ENCODE measurements at regions not wholly inside any gene's neighbourhood (a gene's known extent, or its start where the extent isn't known, plus 50 kb on each side); places are given as distances from the start of the nearest gene placed in this dataset.

DNA sequence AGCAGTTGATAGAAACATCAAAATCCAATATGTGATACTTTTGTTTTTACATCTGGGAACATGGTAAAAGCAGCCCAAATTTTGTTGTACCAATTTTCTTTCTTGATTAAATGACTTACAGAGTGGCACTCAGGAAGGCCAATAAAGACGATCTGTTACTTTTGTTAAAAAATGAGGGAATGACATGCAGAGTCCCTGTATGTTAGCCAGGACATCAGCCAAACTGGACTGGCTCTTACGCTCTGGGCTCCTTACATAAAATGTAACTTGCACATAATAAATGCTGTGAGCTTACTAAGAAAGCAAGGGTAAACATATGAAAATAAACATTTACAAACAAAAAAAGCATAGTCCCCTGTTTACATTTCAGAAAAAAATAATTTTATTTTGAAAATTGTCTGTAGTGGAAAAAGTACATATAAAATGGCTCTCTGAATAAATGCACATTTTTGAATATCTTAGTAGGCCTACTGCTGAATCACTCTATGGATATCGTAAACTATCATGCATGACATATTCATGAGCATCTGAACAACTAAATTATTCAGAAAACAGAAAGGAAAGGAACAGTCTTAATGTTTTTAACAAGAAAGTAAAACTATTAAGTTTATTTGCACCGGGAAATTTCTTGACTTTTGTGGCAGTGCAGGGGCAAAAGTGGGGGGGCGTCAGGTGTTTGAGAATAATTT, 534.5 kb downstream of the KCTD12 start:
- H3K27ac Mint-ChIP-seq: peak overlapping the region in 2 of 3 experiments; percentile 38 to 46
- H3K9me3 Mint-ChIP-seq: peaks cover 10% of the 10 kb centered on the region
- H3K27me3 Mint-ChIP-seq (ENCODE audit: low read depth): no peaks in the 10 kb centered on the region
- no peaks in the 10 kb centered on the region for H3K4me1 Mint-ChIP-seq
- H3K4me3 Mint-ChIP-seq: no peak overlapping the region
- TF ChIP-seq CTCF (IDR thresholded peaks at IDR 0.05; ENCODE audit: unreplicated experiment in 3 of 3): no peak
- no peaks in the 10 kb centered on the region for H3K36me3 Mint-ChIP-seq (ENCODE audit: low read depth)

GRCh38 chr13:76350399-76350798, 535.8 kb downstream of the KCTD12 start:
- TF ChIP-seq CTCF (IDR thresholded peaks at IDR 0.05; ENCODE audit: unreplicated experiment in 3 of 3): no peak
- Mint-ChIP-seq H3K36me3 (ENCODE audit: low read depth) (no peaks in the 10 kb centered on the region), H3K27me3 (ENCODE audit: low read depth) (no peaks in the 10 kb centered on the region), H3K9me3 (peaks cover 20% of the 10 kb centered on the region), H3K4me1 (no peaks in the 10 kb centered on the region), H3K4me3 (no peak overlapping the region), H3K27ac (no peak overlapping the region)

- Mint-ChIP-seq H3K4me3 (no peak overlapping the region), H3K36me3 (ENCODE audit: low read depth) (no peaks in the 10 kb centered on the region), H3K27me3 (ENCODE audit: low read depth) (no peaks in the 10 kb centered on the region), H3K27ac (no peak overlapping the region), H3K9me3 (peaks cover 23% of the 10 kb centered on the region), H3K4me1 (no peaks in the 10 kb centered on the region)
- TF ChIP-seq CTCF (IDR thresholded peaks at IDR 0.05; ENCODE audit: unreplicated experiment in 3 of 3): no peak
Measured at GRCh38 chr13:76349700-76350099, 536.5 kb downstream of the KCTD12 start.

- Mint-ChIP-seq H3K27me3 (ENCODE audit: low read depth) (no peaks in the 10 kb centered on the region), H3K4me3 (no peak overlapping the region), H3K9me3 (peaks cover 13% of the 10 kb centered on the region), H3K36me3 (ENCODE audit: low read depth) (no peaks in the 10 kb centered on the region), H3K4me1 (no peaks in the 10 kb centered on the region), H3K27ac (no peak overlapping the region)
- no peak for TF ChIP-seq CTCF (IDR thresholded peaks at IDR 0.05; ENCODE audit: unreplicated experiment in 3 of 3)
Measured at GRCh38 chr13:76339649-76340048, 546.6 kb downstream of the KCTD12 start.

DNA sequence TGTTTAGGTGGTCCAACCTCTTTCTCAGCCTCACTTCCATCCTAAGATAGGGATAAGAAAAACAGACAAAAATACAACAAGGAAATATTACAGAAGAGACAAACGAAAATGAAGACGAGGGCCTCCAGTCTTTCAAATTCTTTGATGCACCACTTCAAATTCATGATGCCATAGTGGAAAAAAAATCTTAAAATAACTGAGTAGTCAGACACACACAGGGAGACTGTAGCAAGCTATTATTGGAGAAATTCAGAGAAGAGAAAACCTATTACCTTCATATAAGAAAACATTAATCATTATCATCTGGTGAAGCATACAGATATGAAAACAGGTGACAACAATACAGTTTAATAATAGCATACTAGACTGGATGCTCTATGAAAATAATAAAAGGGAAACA, 548.2 kb downstream of the KCTD12 start:
- Mint-ChIP-seq H3K4me1 (peaks cover 8% of the 10 kb centered on the region), H3K27ac (no peak overlapping the region), H3K4me3 (no peak overlapping the region), H3K27me3 (ENCODE audit: low read depth) (no peaks in the 10 kb centered on the region), H3K9me3 (peaks cover 7% of the 10 kb centered on the region), H3K36me3 (ENCODE audit: low read depth) (no peaks in the 10 kb centered on the region)
- no peak for TF ChIP-seq CTCF (IDR thresholded peaks at IDR 0.05; ENCODE audit: unreplicated experiment in 3 of 3)
